Osteoblast (primary cell): ENCODE measurements at regions not wholly inside any gene's neighbourhood (a gene's known extent, or its start where the extent isn't known, plus 50 kb on each side); places are given as distances from the start of the nearest gene placed in this dataset.

Experiments used
- DNase-seq: peaks from one replicate; pipeline ENCODE4 v3.0.0; 2011; ENCODE audit warnings: low spot score, mixed read lengths; ENCODE audit not compliant: insufficient read length; ENCODE audit errors: missing footprints
- H2AFZ ChIP-seq: 2 replicates; pipeline ENCODE4 v1.6.0; 2011; ENCODE audit warnings: mild to moderate bottlenecking, low read length
- H3K27ac ChIP-seq: 2 replicates; pipeline ENCODE4 v1.5.1; 2011; ENCODE audit warnings: mild to moderate bottlenecking, low read depth, low read length, moderate library complexity
- H3K27me3 ChIP-seq: 2 replicates; pipeline ENCODE4 v1.6.0; 2012; ENCODE audit warnings: mild to moderate bottlenecking, control low read depth, inconsistent platforms, low read length, moderate library complexity; ENCODE audit not compliant: insufficient read depth
- H3K36me3 ChIP-seq: 2 replicates; pipeline ENCODE4 v1.5.1; 2011; ENCODE audit warnings: mild to moderate bottlenecking, low read length, control low read depth, moderate library complexity; ENCODE audit not compliant: insufficient read depth
- H3K4me1 ChIP-seq: 2 replicates; pipeline ENCODE4 v1.5.1; 2011; ENCODE audit warnings: mild to moderate bottlenecking, low read length, control low read depth, moderate library complexity; ENCODE audit not compliant: insufficient read depth
- H3K4me2 ChIP-seq: 2 replicates; pipeline ENCODE4 v1.6.0; 2011; ENCODE audit warnings: mild to moderate bottlenecking, low read length; ENCODE audit not compliant: insufficient read depth
- H3K4me3 ChIP-seq: fragments of 200-600 bp; sonication (generic); 3 replicates; pipeline ENCODE4 v1.5.1; 2012; ENCODE audit warnings: mild to moderate bottlenecking, low read length, inconsistent platforms; ENCODE audit not compliant: insufficient read depth
- H3K79me2 ChIP-seq: 2 replicates; pipeline ENCODE4 v1.6.0; 2012; ENCODE audit warnings: mild to moderate bottlenecking, low read length, control low read depth, inconsistent platforms; ENCODE audit not compliant: insufficient read depth
- H3K9me3 ChIP-seq: 2 replicates; pipeline ENCODE4 v1.5.1; 2011; ENCODE audit warnings: low read depth, low read length, control low read depth
- H4K20me1 ChIP-seq: 2 replicates; pipeline ENCODE4 v1.6.0; 2012; ENCODE audit warnings: mild to moderate bottlenecking, low read length, control low read depth; ENCODE audit not compliant: insufficient read depth
- CTCF ChIP-seq: IDR thresholded peaks from 2 replicates; pipeline ENCODE4 v1.5.1; 2011; ENCODE audit warnings: mild to moderate bottlenecking, low read depth, low read length, moderate library complexity; ENCODE audit errors: extremely low read depth

GRCh38 chr11:95373241-95373640, 142.2 kb upstream of the SESN3 start:
- no peak overlapping the region for H3K4me2 ChIP-seq
- H3K27ac ChIP-seq: no peak overlapping the region
- no peak for DNase-seq
- no peaks in the 10 kb centered on the region for H3K36me3 ChIP-seq
- no peak overlapping the region for H3K4me3 ChIP-seq
- no peak overlapping the region for H2AFZ ChIP-seq
- peaks cover 14% of the 10 kb centered on the region for H3K4me1 ChIP-seq
- no peaks in the 10 kb centered on the region for H3K9me3 ChIP-seq
- no peak for TF ChIP-seq CTCF
- no peaks in the 10 kb centered on the region for H3K27me3 ChIP-seq
- no peaks in the 10 kb centered on the region for H4K20me1 ChIP-seq
- H3K79me2 ChIP-seq: no peaks in the 10 kb centered on the region

DNA sequence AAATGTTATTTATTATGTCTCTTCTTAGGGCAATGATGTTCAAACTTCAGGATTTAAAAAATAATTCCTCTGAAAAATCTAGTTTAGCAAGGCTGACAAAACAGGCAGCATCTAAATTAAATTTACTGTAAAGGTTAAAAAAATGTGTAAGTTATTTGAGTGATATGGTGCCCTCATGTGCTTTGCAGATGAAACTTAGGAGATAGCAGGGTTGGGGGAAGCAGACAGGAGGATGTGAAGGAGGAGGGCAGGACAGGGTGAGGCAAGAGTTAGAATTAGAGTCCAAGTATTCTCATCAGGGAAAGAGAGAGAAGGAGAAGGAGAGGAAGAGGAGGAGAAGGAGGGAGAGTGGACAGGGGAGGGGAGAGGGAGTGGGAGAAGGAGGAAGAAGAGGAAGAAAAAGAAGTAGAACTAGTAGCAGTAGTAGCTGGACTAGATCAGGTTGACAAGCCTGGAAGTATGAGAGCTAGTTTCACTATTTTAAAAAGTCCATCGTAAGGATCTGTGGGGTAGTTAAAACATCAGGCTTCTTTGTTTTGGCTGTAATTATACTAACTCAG, 141.2 kb upstream of the SESN3 start:
- Histone ChIP-seq H3K4me2 (no peak overlapping the region), H2AFZ (no peak overlapping the region), H3K79me2 (no peaks in the 10 kb centered on the region), H3K4me1 (peaks cover 14% of the 10 kb centered on the region), H3K9me3 (no peaks in the 10 kb centered on the region), H4K20me1 (no peaks in the 10 kb centered on the region), H3K36me3 (no peaks in the 10 kb centered on the region), H3K27ac (no peak overlapping the region), H3K27me3 (no peaks in the 10 kb centered on the region), H3K4me3 (no peak overlapping the region)
- TF ChIP-seq CTCF: no peak
- no peak for DNase-seq

DNA sequence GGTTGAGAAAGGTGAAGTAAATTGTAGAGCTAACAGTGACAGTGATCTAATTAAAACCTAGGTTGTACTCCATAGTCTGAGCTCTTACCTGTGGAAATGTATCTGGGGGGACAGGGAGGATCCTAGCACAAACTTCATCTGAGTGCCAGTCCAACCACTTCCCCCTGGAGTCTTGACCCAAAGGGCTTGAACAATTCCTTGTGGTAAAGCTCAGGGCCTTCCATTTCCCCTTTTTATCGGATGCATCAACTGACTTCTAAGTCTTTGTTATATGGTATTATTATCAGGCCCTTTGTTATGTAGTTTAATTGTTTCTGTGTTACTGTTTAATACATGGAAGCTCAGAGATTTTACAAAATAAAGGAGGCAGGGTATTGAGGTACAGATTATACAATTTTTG, 140.2 kb upstream of the SESN3 start:
- Histone ChIP-seq H3K4me1 (peaks cover 10% of the 10 kb centered on the region), H3K27me3 (no peaks in the 10 kb centered on the region), H4K20me1 (no peaks in the 10 kb centered on the region), H2AFZ (no peak overlapping the region), H3K4me3 (no peak overlapping the region), H3K4me2 (no peak overlapping the region), H3K27ac (no peak overlapping the region), H3K36me3 (no peaks in the 10 kb centered on the region), H3K9me3 (no peaks in the 10 kb centered on the region), H3K79me2 (no peaks in the 10 kb centered on the region)
- DNase-seq: no peak
- no peak for TF ChIP-seq CTCF

DNA sequence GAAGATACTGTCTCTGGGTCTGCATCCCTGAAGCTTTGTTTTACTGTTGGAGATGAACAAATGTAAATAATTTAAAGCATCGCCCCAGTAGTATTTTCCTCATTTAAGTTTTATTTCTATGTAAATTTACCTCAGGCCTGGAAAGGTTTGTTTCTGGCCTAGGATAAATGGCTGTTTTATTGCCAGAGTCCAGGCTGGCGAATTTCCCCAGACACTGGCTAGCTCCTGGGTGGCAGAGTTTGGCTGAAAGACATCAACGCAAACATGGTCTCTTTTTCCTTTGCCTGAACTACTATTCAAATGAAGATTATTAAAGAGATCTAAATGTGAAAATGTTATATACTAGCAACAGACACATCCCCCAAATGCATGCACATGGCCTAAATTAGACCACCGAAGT, 136.7 kb upstream of the SESN3 start:
- Histone ChIP-seq H3K27me3 (no peaks in the 10 kb centered on the region), H3K4me2 (no peak overlapping the region), H3K27ac (no peak overlapping the region), H3K9me3 (no peaks in the 10 kb centered on the region), H3K4me3 (no peak overlapping the region), H4K20me1 (no peaks in the 10 kb centered on the region), H2AFZ (no peak overlapping the region), H3K79me2 (no peaks in the 10 kb centered on the region), H3K36me3 (no peaks in the 10 kb centered on the region), H3K4me1 (peaks cover 15% of the 10 kb centered on the region)
- no peak for TF ChIP-seq CTCF
- no peak for DNase-seq
